ENCODE measurements at regions not wholly inside any gene's neighbourhood (a gene's known extent, or its start where the extent isn't known, plus 50 kb on each side); places are given as distances from the start of the nearest gene placed in this dataset.

GRCh38 chr10:23824822-23825221, 384.1 kb upstream of the KIAA1217 start:
- no peaks in the 10 kb centered on the region for H4K20me1 ChIP-seq (ENCODE audit: insufficient read depth, low read length, poor library complexity, severe bottlenecking)
- no peaks in the 10 kb centered on the region for H3K9me2 ChIP-seq (replicated peaks; ENCODE audit: low read depth, low read length)
- H3K9ac ChIP-seq (ENCODE audit: low read depth, low read length, poor library complexity, severe bottlenecking), result no peak overlapping the region
- H2AFZ ChIP-seq (ENCODE audit: low read length), result no peak overlapping the region
- H3F3A ChIP-seq (ENCODE audit: low read depth), result no peaks in the 10 kb centered on the region
- no peaks in the 10 kb centered on the region for H3K36me3 ChIP-seq (ENCODE audit: insufficient read depth, low read length)
- no peak for TF ChIP-seq EZH2phosphoT487 (IDR thresholded peaks at IDR 0.05; ENCODE audit: borderline replicate concordance)
- no peak for TF ChIP-seq CTCF (conservative IDR thresholded peaks at IDR 0.05; ENCODE audit: low read length)
- no peaks in the 10 kb centered on the region for H3K4me1 ChIP-seq (ENCODE audit: insufficient read depth, low read length, poor library complexity, severe bottlenecking)
- H3K9me3 ChIP-seq (ENCODE audit: insufficient read depth, low read depth, low read length), result no peaks in the 10 kb centered on the region
- no peak overlapping the region for H3K4me3 ChIP-seq (ENCODE audit: low read length, poor library complexity, severe bottlenecking)
- H3K4me2 ChIP-seq (ENCODE audit: low read depth, low read length, poor library complexity, severe bottlenecking), result no peak overlapping the region
- no peaks in the 10 kb centered on the region for H3K79me2 ChIP-seq (ENCODE audit: insufficient read depth, low read length)
- H3K27me3 ChIP-seq (ENCODE audit: insufficient read depth, low read length, poor library complexity, severe bottlenecking), result no peaks in the 10 kb centered on the region

GRCh38 chr10:23826421-23826820, 382.5 kb upstream of the KIAA1217 start:
- Histone ChIP-seq H3K4me2 (ENCODE audit: low read depth, low read length, poor library complexity, severe bottlenecking) (no peak overlapping the region), H4K20me1 (ENCODE audit: insufficient read depth, low read length, poor library complexity, severe bottlenecking) (no peaks in the 10 kb centered on the region), H3K4me3 (ENCODE audit: low read length, poor library complexity, severe bottlenecking) (no peak overlapping the region), H3K9ac (ENCODE audit: low read depth, low read length, poor library complexity, severe bottlenecking) (no peak overlapping the region), H3K4me1 (ENCODE audit: insufficient read depth, low read length, poor library complexity, severe bottlenecking) (no peaks in the 10 kb centered on the region), H3K36me3 (ENCODE audit: insufficient read depth, low read length) (no peaks in the 10 kb centered on the region), H3F3A (ENCODE audit: low read depth) (no peaks in the 10 kb centered on the region), H3K79me2 (ENCODE audit: insufficient read depth, low read length) (no peaks in the 10 kb centered on the region), H3K9me3 (ENCODE audit: insufficient read depth, low read depth, low read length) (no peaks in the 10 kb centered on the region), H3K27me3 (ENCODE audit: insufficient read depth, low read length, poor library complexity, severe bottlenecking) (no peaks in the 10 kb centered on the region), H3K9me2 (replicated peaks; ENCODE audit: low read depth, low read length) (no peaks in the 10 kb centered on the region), H2AFZ (ENCODE audit: low read length) (no peak overlapping the region)
- TF ChIP-seq CTCF (conservative IDR thresholded peaks at IDR 0.05; ENCODE audit: low read length), result no peak

- H3K9me2 ChIP-seq (replicated peaks; ENCODE audit: low read depth, low read length), result no peaks in the 10 kb centered on the region
- no peak overlapping the region for H2AFZ ChIP-seq (ENCODE audit: low read length)
- no peaks in the 10 kb centered on the region for H3K9me3 ChIP-seq (ENCODE audit: insufficient read depth, low read depth, low read length)
- H3K36me3 ChIP-seq (ENCODE audit: insufficient read depth, low read length), result no peaks in the 10 kb centered on the region
- no peaks in the 10 kb centered on the region for H3K79me2 ChIP-seq (ENCODE audit: insufficient read depth, low read length)
- no peaks in the 10 kb centered on the region for H3K27me3 ChIP-seq (ENCODE audit: insufficient read depth, low read length, poor library complexity, severe bottlenecking)
- H3K9ac ChIP-seq (ENCODE audit: low read depth, low read length, poor library complexity, severe bottlenecking), result no peak overlapping the region
- no peaks in the 10 kb centered on the region for H3K4me1 ChIP-seq (ENCODE audit: insufficient read depth, low read length, poor library complexity, severe bottlenecking)
- no peaks in the 10 kb centered on the region for H3F3A ChIP-seq (ENCODE audit: low read depth)
- TF ChIP-seq CTCF (conservative IDR thresholded peaks at IDR 0.05; ENCODE audit: low read length), result no peak
- H3K4me2 ChIP-seq (ENCODE audit: low read depth, low read length, poor library complexity, severe bottlenecking), result no peak overlapping the region
- no peak overlapping the region for H3K4me3 ChIP-seq (ENCODE audit: low read length, poor library complexity, severe bottlenecking)
- no peaks in the 10 kb centered on the region for H4K20me1 ChIP-seq (ENCODE audit: insufficient read depth, low read length, poor library complexity, severe bottlenecking)
Observed at GRCh38 chr10:23829556-23829955, 379.4 kb upstream of the KIAA1217 start.
